Right lobe of liver (tissue), 4 donors: ENCODE measurements at regions not wholly inside any gene's neighbourhood (a gene's known extent, or its start where the extent isn't known, plus 50 kb on each side); places are given as distances from the start of the nearest gene placed in this dataset.

Experiments
- POLR2A ChIP-seq: fragments of 450-650 bp; IDR thresholded peaks from one replicate; pipeline ENCODE4 v1.6.1; 2017; ENCODE audit warnings: antibody characterized with exemption, mild to moderate bottlenecking
- TF ChIP-seq, protein P1 (sequence below), 4 donors: fragments of 200-600 bp in 3 of 4; fragments of 450-650 bp in 1 of 4; IDR thresholded peaks; one replicate each; pipeline versions ENCODE4 v1.5.1 to v1.8.0; 2016 to 2022; ENCODE audit warnings: antibody characterized with exemption in 4 of 4, mild to moderate bottlenecking in 2 of 4
- donor health status: DM: no; HTN: no; CAD: no.
- donor health status: DM: no; HTN: no; CAD: no.
- donor health status: DM: no; HTN: yes; CAD: no.

DNA sequence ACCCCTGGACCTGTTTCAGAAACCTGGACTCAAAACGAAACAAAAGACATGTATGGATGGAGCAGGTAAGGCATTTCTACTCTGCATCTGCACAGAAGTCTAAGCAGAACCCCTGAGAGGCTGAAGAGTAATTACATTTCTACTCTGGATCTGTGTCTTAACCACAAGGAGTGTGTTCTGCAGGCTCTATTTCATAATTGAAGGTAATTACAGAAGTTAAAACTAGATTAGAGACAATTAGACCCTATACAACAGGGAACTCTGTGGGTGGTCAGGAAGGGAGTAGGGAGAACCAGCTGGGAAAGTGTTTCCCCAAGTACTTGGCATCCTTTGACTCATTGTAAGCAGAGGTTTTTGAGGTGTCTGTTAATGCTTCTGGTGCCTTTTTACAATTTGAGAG lies 69.8 kb downstream of the IGSF1 start:
- no peak for TF ChIP-seq POLR2A
- TF ChIP-seq, protein P1, sequence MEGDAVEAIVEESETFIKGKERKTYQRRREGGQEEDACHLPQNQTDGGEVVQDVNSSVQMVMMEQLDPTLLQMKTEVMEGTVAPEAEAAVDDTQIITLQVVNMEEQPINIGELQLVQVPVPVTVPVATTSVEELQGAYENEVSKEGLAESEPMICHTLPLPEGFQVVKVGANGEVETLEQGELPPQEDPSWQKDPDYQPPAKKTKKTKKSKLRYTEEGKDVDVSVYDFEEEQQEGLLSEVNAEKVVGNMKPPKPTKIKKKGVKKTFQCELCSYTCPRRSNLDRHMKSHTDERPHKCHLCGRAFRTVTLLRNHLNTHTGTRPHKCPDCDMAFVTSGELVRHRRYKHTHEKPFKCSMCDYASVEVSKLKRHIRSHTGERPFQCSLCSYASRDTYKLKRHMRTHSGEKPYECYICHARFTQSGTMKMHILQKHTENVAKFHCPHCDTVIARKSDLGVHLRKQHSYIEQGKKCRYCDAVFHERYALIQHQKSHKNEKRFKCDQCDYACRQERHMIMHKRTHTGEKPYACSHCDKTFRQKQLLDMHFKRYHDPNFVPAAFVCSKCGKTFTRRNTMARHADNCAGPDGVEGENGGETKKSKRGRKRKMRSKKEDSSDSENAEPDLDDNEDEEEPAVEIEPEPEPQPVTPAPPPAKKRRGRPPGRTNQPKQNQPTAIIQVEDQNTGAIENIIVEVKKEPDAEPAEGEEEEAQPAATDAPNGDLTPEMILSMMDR (IDR thresholded peaks at IDR 0.05): no peak
